ENCODE measurements at regions not wholly inside any gene's neighbourhood (a gene's known extent, or its start where the extent isn't known, plus 50 kb on each side); places are given as distances from the start of the nearest gene placed in this dataset.
A peak's percentile ranks its signal among the peaks of the same experiment; 100 is the strongest.

GRCh38 chr22:25404556-25404927, 159.9 kb upstream of the GRK3 start:
- H3K36me3 ChIP-seq, result no peaks in the 10 kb centered on the region
- H3K4me1 ChIP-seq, result peaks cover 0 to 51% of the 10 kb centered on the region in 2 donors
- TF ChIP-seq CTCF (IDR thresholded peaks at IDR 0.05), result no peak
- no peaks in the 10 kb centered on the region for H3K9me3 ChIP-seq
- no peak for DNase-seq (ENCODE audit: low spot score)
- H3K27ac ChIP-seq, result peak overlapping the region; percentile 83 to 89
- H3K4me3 ChIP-seq, result peak overlapping the region; percentile 67 to 80
- no peaks in the 10 kb centered on the region for H3K27me3 ChIP-seq

- peak overlapping the region; percentile 67 to 80 for H3K4me3 ChIP-seq
- peak overlapping the region; percentile 83 to 89 for H3K27ac ChIP-seq
- peak; percentile 74 for DNase-seq (ENCODE audit: low spot score)
- no peaks in the 10 kb centered on the region for H3K27me3 ChIP-seq
- H3K9me3 ChIP-seq, result no peaks in the 10 kb centered on the region
- no peaks in the 10 kb centered on the region for H3K36me3 ChIP-seq
- no peak for TF ChIP-seq CTCF (IDR thresholded peaks at IDR 0.05)
- H3K4me1 ChIP-seq, result peaks cover 0 to 51% of the 10 kb centered on the region in 2 donors
Measured at GRCh38 chr22:25404928-25405816, 159.3 kb upstream of the GRK3 start.

DNA sequence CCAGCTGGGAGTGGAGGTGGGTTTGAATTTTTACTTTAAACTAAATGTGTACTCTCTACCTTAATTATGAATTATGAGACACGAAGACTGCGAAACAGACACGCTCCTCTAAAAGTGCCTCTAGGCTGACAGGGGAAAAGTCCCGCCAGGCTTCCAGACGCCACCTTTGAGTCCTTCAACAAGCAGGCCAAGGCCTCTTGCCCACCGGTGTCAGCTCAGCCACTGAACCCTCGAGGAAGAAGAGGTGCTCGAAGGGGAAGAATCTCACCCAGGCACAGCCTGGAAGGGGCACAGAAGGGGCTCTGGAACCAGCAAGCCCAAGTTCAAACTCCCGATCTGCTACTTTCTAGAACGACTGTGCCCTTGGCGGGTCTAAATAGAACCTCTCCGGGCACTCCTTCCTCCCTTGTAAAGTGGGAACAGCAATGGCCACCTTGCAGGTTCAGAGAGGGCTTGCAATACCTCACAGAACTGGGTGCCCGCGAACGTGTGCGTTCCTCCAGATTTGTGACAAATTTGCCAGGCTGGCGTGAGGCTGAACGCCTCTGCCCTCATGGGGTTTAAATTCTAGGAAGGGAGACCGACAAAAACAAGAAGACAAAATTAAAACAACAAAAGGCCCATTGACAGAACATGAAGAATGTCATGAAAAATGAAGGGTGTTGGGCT, 158.5 kb upstream of the GRK3 start:
- Histone ChIP-seq H3K36me3 (no peaks in the 10 kb centered on the region), H3K4me3 (peak overlapping the region; percentile 67 to 80), H3K4me1 (peaks cover 0 to 42% of the 10 kb centered on the region in 2 donors), H3K27ac (peak overlapping the region; percentile 83 to 89), H3K9me3 (no peaks in the 10 kb centered on the region), H3K27me3 (no peaks in the 10 kb centered on the region)
- TF ChIP-seq CTCF (IDR thresholded peaks at IDR 0.05), result no peak
- no peak for DNase-seq (ENCODE audit: low spot score)

- TF ChIP-seq CTCF (IDR thresholded peaks at IDR 0.05), result no peak
- no peaks in the 10 kb centered on the region for H3K9me3 ChIP-seq
- no peak overlapping the region for H3K27ac ChIP-seq
- DNase-seq (ENCODE audit: low spot score), result no peak
- H3K4me1 ChIP-seq, result peaks cover 0 to 36% of the 10 kb centered on the region in 2 donors
- H3K27me3 ChIP-seq, result no peaks in the 10 kb centered on the region
- no peak overlapping the region for H3K4me3 ChIP-seq
- H3K36me3 ChIP-seq, result no peaks in the 10 kb centered on the region
Measured at GRCh38 chr22:25406510-25407210, 157.8 kb upstream of the GRK3 start.

DNA sequence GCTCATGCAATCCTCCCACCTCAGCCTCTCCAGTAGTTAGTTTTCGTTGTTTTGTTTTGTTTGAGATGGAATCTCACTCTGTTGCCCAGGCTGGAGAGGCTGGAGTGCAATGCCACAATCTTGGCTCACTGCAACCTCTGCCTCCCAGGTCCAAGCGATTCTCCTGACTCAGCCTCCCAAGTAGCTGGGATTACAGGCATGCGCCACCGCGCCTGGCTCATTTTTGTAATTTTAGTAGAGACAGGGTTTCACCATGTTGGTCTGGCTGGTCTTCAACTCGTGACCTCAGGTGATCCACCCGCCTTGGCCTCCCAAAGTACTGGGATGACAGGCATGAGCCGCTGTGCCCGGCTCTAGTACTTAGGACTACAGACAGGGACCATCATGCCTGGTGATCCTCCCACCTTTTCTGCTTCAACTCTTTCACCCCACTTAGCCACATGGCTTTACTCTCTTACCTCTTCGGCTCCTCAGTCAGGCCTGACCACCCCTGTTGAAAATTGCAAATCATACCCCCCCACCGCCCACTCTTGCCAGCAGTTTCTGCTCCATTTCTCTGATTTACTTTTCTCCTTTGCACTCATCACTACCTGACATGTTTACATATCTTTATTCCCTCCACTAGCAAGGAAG, 157.1 kb upstream of the GRK3 start:
- Histone ChIP-seq H3K27ac (no peak overlapping the region), H3K27me3 (no peaks in the 10 kb centered on the region), H3K36me3 (no peaks in the 10 kb centered on the region), H3K4me3 (no peak overlapping the region), H3K9me3 (no peaks in the 10 kb centered on the region), H3K4me1 (peaks cover 0 to 29% of the 10 kb centered on the region in 2 donors)
- DNase-seq (ENCODE audit: low spot score), result no peak
- no peak for TF ChIP-seq CTCF (IDR thresholded peaks at IDR 0.05)

Measured in right atrium auricular region (tissue), 2 donors.